VCaP (cell line): ENCODE measurements at regions not wholly inside any gene's neighbourhood (a gene's known extent, or its start where the extent isn't known, plus 50 kb on each side); places are given as distances from the start of the nearest gene placed in this dataset.

Experiments
- H3K27ac ChIP-seq: fragments of 450-650 bp; 2 replicates; pipeline ENCODE4 v1.5.1; 2017
- CTCF ChIP-seq: fragments of 450-650 bp; conservative IDR thresholded peaks from 2 replicates; pipeline ENCODE4 v1.5.1; 2017; ENCODE audit warnings: mild to moderate bottlenecking, moderate library complexity

GRCh38 chr12:118750666-118751065, 230.7 kb upstream of the SRRM4 start:
- no peak for TF ChIP-seq CTCF
- no peak overlapping the region for H3K27ac ChIP-seq

GRCh38 chr12:118751355-118751754, 230.0 kb upstream of the SRRM4 start:
- no peak overlapping the region for H3K27ac ChIP-seq
- TF ChIP-seq CTCF, result no peak

- TF ChIP-seq CTCF, result no peak
- no peak overlapping the region for H3K27ac ChIP-seq
Observed at GRCh38 chr12:118760623-118761022, 220.7 kb upstream of the SRRM4 start.

- no peak overlapping the region for H3K27ac ChIP-seq
- no peak for TF ChIP-seq CTCF
Observed at GRCh38 chr12:118763234-118763633, 218.1 kb upstream of the SRRM4 start.

- no peak overlapping the region for H3K27ac ChIP-seq
- TF ChIP-seq CTCF, result no peak
Observed at GRCh38 chr12:118773956-118774723, 207.2 kb upstream of the SRRM4 start.

- no peak overlapping the region for H3K27ac ChIP-seq
- TF ChIP-seq CTCF, result no peak
Observed at GRCh38 chr12:118777504-118777903, 203.8 kb upstream of the SRRM4 start.

- H3K27ac ChIP-seq, result no peak overlapping the region
Observed at GRCh38 chr12:118778077-118778476, 203.3 kb upstream of the SRRM4 start.

More at GRCh38 chr12:118778077-118778476, 203.3 kb upstream of the SRRM4 start:
- TF ChIP-seq CTCF, result no peak
